NCI-H82 treated with DMSO at 0.1 percent for 48 hours (cell line): ENCODE measurements at regions not wholly inside any gene's neighbourhood (a gene's known extent, or its start where the extent isn't known, plus 50 kb on each side); places are given as distances from the start of the nearest gene placed in this dataset.
"Not testable (repeated sequence)": the region's sequence is repeated elsewhere in the genome, so short reads cannot be mapped to it uniquely, and the experiment has no call there.

Experiments used
- DNase-seq: peaks from one replicate; lab custom pipeline; 2025; ENCODE audit not compliant: unreplicated experiment; lab: John Stamatoyannopoulos, UW

- DNase-seq = no peak
Measured at GRCh38 chr11:24226606-24227005, 270.2 kb upstream of the LUZP2 start.

GRCh38 chr11:24233041-24233440 lies 263.8 kb upstream of the LUZP2 start:
- DNase-seq = no peak

- no peak for DNase-seq
Measured at GRCh38 chr11:24234822-24235508, 261.9 kb upstream of the LUZP2 start.

GRCh38 chr11:24238771-24239645 lies 257.8 kb upstream of the LUZP2 start:
- no peak for DNase-seq

GRCh38 chr11:24239930-24240329 lies 256.9 kb upstream of the LUZP2 start:
- no peak for DNase-seq

GRCh38 chr11:24240496-24241175 lies 256.2 kb upstream of the LUZP2 start:
- no peak for DNase-seq

- no peak for DNase-seq
Measured at GRCh38 chr11:24246715-24247114, 250.1 kb upstream of the LUZP2 start.

- no peak for DNase-seq
Measured at GRCh38 chr11:24247846-24248245, 249.0 kb upstream of the LUZP2 start.

- no peak for DNase-seq
Measured at GRCh38 chr11:24249921-24250320, 246.9 kb upstream of the LUZP2 start.

- DNase-seq = no peak
Measured at GRCh38 chr11:24253237-24253760, 243.6 kb upstream of the LUZP2 start.

- DNase-seq = no peak
Measured at GRCh38 chr11:24264868-24265267, 232.0 kb upstream of the LUZP2 start.

GRCh38 chr11:24267014-24267413 lies 229.8 kb upstream of the LUZP2 start:
- no peak for DNase-seq

- no peak for DNase-seq
Measured at GRCh38 chr11:24271798-24272197, 225.1 kb upstream of the LUZP2 start.

- DNase-seq = not testable (repeated sequence)
Measured at GRCh38 chr11:24274214-24274781, 222.6 kb upstream of the LUZP2 start.

- no peak for DNase-seq
Measured at GRCh38 chr11:24286238-24286637, 210.6 kb upstream of the LUZP2 start.

- no peak for DNase-seq
Measured at GRCh38 chr11:24289301-24289700, 207.6 kb upstream of the LUZP2 start.

- no peak for DNase-seq
Measured at GRCh38 chr11:24293964-24294363, 202.9 kb upstream of the LUZP2 start.

- no peak for DNase-seq
Measured at GRCh38 chr11:24295360-24295759, 201.5 kb upstream of the LUZP2 start.

- no peak for DNase-seq
Measured at GRCh38 chr11:24297461-24297860, 199.4 kb upstream of the LUZP2 start.

- DNase-seq = no peak
Measured at GRCh38 chr11:24298146-24298545, 198.7 kb upstream of the LUZP2 start.

- DNase-seq = no peak
Measured at GRCh38 chr11:24311974-24312373, 184.9 kb upstream of the LUZP2 start.
